GM23248 (cell line): ENCODE measurements at regions not wholly inside any gene's neighbourhood (a gene's known extent, or its start where the extent isn't known, plus 50 kb on each side); places are given as distances from the start of the nearest gene placed in this dataset.

Experiments used
- EZH2 ChIP-seq: fragments of 200-600 bp; sonication (generic); IDR thresholded peaks from 2 replicates; pipeline ENCODE4 v1.6.1; 2018; ENCODE audit warnings: antibody characterized with exemption, mild to moderate bottlenecking; ENCODE audit not compliant: insufficient read depth, poor library complexity, severe bottlenecking
- EZH2phosphoT487 ChIP-seq: fragments of 200-600 bp; sonication (generic); IDR thresholded peaks from 2 replicates; pipeline ENCODE4 v1.6.1; 2018; ENCODE audit warnings: antibody characterized with exemption, moderate library complexity, mild to moderate bottlenecking, low read depth; ENCODE audit not compliant: insufficient read depth

DNA sequence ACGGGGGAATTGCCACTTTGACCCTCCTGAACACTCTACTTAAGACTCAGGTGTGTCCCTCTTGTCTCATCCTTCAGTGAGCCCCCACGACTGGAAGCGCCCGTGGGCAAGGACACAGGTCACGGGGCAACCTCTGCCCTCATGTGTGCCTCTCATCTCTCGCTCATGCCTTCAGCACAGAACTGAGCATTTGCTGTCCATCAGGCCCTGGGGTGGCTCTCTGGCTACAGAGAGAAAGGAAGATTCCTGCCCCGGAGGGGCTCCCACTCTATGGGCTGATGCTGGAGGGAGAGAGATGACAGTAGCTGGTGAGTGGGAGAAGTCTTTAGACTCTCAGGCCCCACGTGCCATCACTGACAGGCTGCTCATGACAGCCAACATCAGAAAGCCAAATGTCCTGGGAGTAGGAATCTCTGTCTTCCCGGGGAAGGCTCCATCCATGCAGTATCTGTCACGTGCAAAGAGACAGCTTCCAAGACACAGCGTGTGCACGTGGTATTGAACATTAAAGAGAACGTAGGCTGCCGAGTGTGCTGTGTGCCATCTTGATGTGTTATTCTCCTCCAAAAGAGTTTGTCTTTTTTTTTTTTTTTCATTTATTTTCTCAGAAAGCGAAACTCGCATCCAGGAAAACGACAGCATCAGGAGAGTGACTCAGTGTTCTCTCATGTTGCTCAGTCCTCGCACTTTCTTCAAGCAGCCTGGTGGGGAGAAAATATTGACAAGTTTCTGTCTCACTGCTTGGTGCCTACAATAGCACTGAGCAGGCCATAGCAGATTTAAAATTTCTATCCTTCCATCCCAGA is 190.5 kb downstream of the GAS1 start:
- TF ChIP-seq EZH2 (no peak), EZH2phosphoT487 (no peak)
